NCI-H510A (cell line): ENCODE measurements at regions not wholly inside any gene's neighbourhood (a gene's known extent, or its start where the extent isn't known, plus 50 kb on each side); places are given as distances from the start of the nearest gene placed in this dataset.
"Not testable (repeated sequence)": the region's sequence is repeated elsewhere in the genome, so short reads cannot be mapped to it uniquely, and the experiment has no call there.

Experiments used
- DNase-seq: peaks from one replicate; lab custom pipeline; 2025; lab: John Stamatoyannopoulos, UW

DNA sequence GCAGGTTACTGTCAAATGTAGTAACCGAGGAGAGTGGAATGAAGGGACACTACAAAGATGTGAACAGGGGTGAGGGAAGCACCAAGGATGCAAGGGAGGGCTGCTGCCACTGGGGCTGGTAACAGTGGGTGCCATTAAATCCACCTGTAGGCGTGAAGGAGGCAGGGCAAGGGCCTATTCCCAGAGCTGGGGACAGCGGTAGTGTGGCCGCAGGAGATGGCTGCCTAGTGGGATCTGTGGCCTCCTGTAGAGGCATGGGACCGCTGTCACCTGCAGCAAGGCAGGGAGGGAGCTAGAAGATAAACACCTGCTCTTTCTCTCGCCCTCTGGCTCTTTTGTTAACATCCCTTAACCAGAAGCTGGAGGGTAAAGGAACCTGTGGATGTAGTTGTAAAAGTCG lies 80.5 kb upstream of the CNIH3 start:
- DNase-seq: no peak

DNA sequence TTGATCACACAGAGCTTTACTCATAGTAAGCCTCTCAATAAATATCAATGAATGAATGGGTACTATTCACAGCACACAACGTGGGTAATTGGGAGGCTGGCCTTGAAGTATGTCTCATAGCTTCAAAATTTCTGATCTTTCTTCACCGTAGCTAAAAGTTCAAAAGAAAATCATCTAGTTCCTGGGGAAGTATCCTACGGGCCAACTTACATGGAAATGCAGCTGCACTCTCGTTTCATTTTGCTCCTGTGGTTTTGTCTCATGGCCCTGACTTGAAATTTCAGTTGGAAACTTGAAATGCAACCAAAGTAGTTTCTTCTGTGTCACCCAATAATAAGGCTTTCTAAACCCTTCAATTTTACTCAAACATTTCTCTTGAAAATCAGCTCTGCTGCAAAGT lies 76.1 kb upstream of the CNIH3 start:
- no peak for DNase-seq

DNA sequence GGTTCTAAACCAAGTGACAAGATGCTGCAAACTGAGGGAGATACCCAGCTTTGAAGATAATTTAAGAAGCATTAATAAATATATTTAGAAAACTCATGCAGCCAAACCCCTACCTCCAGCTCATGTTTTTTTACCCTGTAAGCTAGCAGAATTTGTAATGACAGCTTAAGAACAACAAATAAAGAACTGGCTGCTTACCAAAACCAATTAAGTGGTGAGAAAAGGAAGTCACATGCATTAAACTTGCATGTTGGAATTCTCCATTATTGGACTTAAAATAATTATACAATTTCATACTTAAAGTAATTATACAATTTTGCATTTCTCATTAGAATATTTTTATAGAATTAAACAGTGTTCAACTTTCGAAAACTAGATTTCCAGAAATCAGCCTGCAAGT lies 75.6 kb upstream of the CNIH3 start:
- DNase-seq: no peak

DNA sequence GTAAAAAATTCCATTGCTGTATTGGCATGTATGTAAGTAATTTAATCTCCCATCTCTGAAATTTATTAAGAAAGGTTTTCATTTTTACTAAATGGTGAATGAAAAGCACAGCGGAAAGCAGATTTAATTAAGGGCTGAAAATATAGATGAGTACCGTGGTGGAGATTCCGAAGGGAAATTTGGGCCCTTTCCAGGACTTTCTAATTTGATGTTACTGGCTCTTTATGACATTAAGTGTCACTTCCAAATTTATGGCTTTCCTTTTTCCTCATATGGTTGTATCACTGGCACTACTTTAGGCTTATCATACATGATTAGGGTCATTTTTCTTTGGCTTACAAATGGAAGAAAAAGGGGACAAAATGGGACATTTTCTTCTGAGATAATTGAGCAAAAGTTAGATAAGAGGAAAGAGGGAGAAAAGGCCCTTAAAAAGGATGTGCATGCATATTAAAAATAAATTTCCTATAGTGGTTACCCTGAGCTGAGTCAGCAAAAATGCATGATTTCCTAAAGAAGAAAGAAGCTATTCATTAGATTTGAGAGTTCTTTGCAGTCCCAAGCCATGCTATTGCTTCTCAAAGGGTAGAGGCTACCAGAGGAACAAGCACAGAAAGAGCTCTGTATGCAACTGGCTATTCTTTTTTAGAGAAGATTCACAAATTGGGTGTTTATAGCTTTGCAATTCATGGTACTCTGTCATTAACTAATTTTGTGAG lies 74.9 kb upstream of the CNIH3 start:
- DNase-seq: no peak

DNA sequence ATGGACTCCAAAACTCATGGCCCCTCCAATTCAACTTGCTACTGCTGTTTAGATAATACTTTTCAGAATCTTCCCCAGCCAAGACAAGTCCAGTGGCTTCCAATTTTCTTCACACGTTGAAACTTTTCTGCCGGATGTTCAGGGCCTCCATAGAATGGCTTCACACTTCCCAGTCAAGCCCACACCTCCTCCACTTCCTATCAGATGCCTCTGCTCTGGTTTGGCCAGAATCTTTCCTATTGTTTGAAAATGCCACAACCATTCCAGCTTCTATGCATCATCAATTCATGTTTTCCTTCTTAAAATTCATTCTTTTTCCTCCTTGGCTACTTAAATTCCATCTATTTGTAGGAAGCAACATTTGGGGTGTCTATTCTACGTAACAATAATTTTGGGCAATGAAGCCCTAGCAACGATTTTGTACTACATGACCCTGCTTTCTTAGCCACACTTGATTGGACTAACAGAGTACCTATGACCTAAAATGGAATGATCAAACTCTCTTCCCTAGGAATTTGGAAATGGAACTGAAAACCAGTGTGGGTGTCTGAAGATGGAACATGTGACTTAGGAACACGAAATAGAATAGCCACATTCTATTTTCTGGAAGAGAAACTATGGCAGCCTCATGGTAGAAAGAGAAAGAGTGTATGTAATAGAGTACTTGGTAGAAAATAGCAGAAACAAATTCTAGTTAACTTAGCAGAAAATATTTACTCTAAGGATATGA lies 74.1 kb upstream of the CNIH3 start:
- DNase-seq: no peak

DNA sequence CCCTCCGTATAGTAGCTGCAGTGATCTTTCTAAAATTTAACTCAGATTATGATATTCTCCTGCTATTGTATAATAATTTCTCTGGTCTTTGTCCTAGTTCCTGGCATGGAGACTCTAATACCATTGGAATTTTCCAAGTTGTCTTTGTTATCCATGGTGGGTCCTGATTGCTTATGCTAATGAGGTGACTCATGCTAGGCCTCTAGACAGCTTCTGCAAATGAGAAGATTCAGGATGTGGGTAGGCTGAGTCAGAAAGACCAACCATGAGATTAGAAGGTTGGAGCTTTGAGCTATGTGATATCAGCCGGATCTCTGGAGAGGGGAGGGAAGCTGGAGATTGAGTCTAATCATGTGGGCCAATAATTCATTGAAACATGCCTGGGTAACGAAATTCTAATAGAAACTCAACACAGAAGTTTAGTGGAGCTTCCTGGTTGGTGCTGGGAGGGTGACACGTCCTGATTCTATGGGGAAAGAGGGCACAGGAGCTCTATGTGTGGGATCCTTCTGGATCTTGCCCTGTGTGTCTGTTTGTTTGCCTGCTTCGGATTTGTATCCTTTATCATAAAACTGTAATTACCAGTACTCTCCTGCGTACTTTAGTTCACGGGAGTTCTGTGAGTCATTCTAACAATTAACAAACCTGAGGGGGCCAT lies 73.2 kb upstream of the CNIH3 start:
- DNase-seq: no peak

DNA sequence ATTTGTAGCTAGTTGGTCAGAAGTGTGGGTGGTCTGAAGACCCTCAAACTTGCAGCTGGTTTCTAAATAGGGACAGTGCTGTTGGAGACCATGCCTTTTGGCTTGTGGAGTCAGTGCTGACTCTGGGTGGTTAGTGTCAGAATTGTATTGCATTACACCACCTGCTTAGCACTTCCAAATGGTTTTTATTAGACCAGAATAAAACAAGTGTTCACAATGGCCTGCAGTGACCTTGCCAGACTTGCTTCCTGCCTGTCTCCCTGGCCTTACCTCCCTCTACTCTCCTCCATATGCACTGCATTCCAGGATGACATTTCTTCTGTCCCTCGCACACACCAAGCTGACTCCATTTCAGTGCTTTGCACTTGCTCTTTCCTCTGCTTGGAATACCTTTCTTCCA lies 72.7 kb upstream of the CNIH3 start:
- no peak for DNase-seq

DNA sequence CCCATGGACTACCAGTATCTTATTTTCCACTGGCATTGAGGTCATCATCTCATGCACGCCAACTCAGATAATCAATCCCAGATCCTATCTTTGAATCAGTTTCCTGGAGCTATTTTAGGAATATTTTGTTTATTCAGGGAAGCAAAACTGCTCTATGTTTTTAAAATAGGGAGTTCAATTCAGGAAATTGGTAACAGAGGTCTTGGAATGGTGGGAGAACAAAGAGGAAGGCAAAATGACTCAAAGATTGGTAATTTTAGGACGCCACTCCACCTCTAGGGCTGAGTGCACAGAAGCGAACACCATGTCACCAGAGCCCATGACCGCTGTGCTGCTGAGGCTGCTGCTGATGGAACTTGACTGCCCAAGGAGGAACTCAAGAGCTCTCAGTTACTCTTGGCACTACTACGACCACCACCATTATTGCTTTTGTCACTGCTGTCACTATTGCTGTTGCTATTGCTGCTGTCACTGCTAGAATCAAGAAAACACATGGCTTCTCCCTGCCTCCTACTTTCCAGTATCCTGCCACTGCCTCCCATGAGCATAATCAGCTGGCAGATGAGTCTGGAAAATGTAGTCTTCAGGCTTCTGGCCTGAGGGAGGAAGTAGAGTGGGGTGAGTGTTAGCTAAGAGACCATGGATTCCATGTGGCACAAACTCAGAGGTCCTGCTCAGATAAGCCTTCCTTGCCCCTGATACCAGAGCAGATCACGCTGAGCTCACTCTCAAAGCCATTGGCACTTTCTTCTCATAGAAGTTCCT lies 71.6 kb upstream of the CNIH3 start:
- no peak for DNase-seq

DNA sequence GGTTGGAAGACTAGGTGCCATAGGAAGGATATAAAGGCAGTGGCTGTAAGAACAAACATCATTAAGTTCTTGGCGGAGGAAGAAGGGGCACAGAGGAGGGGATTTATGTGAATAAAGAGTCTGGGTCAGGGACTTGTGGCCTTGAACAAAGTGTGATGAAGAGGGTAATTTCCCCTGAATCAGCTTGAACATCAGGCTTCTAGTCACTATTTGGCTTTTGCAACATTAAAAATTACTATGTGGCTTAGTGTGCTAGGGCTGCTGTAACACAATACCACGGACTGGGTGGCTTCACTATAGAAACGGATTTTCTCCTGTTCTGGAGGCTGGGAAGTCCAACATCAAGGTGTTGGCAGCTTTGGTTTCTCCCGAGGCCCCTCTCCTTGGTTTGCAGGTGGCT lies 70.5 kb upstream of the CNIH3 start:
- DNase-seq: no peak

DNA sequence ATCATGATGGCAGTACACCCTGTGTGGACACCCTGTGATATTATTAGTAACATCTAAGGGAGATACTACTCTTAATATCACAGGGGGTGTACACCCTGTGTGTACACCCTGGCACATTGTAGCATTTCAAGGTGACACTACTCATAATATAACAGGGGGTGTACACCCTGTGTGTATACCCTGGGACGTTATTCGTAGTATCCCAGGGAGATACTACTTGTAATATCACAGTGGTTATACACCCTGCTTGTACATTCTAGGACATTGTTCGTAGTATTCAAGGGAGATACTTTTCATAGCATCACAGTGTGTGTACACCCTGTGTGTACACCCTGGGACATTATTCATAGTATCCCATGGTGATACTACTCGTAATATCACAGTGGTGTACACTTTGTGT lies 67.4 kb upstream of the CNIH3 start:
- no peak for DNase-seq

DNA sequence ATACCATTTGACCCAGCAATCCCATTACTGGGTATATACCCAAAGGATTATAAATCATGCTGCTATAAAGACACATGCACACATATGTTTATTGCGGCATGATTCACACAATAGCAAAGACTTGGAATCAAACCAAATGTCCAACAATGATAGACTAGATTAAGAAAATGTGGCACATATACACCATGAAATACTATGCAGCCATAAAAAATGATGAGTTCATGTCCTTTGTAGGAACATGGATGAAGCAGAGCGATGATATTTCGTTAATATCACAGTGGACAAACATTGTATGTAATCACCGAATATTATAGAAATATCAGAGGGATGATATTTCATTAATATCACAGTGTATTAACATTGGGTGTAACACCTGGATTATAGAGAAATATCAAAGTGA lies 64.9 kb upstream of the CNIH3 start:
- not testable (repeated sequence) for DNase-seq

DNA sequence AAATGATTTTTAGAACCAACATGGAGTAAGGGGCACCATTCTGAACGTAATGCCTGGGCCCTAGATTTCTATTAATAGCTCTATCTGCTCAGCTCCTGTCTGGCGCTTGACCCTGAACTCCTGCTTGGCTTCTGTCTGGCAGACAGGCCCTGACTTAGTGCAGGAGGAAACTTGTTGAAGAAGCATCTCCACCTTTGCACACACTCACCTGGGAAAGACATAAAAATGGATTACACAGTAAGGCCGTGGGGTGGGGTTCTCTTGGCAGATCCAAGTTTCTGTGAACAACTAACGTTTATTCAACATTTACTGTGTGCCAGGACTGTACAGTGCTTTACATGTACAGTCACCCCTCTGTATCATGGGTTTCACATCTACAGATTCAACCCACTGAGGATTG lies 62.1 kb upstream of the CNIH3 start:
- DNase-seq: no peak

DNA sequence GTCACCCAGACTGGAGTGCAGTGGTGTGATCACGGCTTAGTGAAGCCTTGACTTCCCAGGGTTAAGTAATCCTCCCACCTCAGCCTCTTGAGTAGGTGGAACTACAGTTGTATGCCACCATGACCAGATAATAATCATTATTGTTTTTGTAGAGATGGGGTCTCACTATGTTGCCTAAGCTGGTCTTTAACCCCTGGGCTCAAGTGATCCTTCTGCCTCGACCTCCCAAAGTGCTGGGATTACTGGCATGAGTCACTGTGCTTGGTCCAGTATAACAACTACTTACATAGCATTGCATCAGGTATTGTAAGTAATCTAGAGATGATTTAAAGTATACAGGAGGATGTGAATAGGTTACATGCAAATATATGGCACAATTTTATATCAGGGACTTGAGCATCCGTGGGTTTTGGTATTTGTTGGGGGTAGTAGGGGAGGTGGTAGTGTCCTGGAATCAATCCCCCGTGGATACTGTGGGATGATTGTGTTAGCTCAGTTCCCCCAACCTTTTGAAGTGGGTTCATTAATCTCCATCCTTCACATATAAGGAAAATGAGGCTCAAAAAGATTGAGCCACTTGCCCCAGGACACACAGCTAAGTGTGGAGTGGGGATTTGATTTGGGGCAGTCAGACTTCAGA lies 61.4 kb upstream of the CNIH3 start:
- DNase-seq: no peak

DNA sequence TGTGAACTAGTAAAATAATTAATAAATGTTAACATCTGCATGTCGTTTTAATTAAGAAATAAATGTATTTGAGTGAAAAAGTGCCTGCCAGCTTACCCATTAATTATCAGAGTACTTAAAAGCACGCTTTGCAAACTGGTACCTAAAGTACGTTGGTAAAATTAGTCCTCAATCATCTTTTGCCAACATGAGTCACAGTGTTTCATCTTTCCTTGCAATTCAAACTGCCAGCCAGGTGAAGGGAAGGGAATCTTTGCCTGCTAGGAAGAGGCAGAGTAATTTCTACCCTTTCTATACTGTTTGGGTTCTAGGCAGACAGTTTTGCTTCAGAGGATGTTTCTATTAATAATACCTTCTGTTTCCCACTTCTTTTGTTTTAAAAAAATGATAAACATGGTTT lies 57.2 kb upstream of the CNIH3 start:
- no peak for DNase-seq

DNA sequence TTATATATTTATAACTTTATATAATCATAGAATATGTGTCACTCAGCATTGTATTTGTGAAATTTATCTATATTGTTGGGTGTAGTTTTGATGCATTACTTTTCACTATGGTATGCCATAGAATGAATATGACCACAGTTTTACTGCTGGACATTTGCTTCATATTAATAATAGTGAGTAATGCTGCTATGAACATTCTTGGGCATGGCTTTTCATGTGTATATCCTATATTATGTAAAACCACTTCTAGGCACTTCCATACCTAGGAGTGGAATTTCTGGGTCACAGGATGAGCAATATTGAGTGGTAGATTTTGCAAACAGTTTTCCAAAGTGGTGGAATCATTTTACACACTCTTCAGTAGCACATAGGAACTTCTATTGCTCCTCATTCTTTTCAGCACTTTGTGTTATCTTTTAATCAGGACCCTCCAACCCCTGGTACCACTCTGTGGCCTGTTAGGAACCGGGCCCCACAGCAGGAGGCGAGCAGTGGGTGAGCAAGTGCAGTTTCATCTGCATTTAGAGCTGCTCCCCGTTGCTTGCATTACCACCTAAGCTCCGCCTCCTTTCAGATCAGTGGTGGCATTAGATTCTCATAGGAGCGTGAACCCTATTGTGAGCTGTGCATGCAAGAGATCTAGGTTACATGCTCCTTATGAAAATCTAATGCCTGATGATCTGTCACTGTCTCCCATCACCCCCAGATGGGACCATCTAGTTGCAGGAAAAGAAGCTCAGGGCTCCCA lies 56.0 kb upstream of the CNIH3 start:
- no peak for DNase-seq

DNA sequence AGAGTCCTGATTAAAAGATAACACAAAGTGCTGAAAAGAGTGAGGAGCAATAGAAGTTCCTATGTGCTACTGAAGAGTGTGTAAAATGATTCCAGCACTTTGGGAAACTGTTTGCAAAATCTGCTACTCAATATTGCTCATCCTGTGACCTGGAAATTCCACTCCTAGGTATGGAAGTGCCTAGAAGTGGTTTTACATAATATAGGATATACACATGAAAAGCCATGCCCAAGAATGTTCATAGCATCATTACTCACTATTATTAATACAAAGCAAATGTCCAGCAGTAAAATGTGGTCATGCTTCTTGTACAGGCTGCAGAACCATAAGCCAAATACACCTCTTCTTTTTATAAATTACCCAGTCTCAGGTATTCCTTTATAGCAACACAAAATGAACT lies 53.2 kb upstream of the CNIH3 start:
- not testable (repeated sequence) for DNase-seq

DNA sequence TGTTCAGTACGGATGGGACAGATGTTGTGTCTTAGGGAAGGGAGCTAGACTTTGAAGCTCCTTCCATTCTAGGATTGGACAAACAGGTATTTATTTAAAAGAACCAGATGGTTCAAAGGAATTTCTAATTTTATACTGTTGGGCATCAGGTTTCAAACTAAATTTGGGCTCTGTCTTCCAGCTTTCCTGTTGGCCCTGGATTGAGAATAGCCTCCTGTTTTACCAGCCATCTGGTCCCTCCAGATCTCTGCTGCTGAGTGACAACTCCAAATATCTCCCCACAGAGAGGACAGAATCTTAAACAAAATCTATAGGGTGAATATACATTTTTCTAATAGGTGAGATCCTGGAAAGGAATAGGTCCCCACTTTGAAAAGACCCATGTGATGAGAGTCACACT lies 52.5 kb upstream of the CNIH3 start:
- no peak for DNase-seq

DNA sequence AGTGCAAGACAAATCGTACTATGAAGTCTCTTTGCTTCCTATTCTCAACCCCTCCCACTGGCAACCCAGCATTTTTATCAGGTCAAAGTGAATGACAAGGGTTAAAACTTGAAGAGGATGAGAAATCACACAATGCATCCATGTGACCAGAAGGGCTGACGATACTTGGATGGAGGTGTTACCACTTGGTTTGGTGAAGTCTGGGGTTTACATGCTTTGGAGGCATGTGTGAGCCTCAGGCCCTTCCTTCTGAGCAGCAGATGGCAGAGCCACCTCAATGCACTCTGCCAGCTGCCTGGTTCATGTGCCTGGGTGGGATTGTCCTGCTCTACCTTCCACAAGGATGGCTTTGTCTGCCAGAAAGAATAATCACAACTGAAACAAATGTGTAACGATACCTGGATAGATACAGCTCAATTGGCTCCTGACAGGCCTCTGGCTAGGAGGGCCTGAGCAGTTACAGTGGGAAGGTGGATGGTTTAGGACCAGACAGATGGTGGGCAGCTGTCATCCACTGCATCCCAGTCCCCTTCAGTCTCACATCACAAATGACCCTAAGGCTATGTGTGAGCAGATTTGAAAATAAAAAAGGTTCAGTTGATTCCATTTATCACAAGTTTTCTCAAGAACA lies 51.5 kb upstream of the CNIH3 start:
- no peak for DNase-seq

DNA sequence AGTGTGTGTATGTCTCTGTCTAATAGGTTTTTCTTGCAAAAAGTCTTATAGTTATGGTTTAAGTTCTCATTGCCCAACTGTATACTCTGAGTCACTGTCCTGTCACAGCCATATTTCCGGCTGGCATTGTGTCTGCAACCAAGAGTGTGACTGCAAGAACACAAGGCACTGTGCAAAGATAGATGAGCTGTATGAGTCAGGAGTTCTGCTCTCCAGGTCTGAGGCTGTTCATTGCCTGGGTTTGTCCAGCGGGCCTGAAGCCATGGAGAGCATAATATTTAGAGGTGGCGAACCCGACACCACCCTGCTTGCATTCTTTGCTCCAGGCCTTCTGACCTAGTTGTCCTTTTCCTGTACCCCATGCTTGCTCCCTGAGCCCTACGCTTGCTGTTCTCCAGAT lies 50.9 kb upstream of the CNIH3 start:
- DNase-seq: no peak

DNA sequence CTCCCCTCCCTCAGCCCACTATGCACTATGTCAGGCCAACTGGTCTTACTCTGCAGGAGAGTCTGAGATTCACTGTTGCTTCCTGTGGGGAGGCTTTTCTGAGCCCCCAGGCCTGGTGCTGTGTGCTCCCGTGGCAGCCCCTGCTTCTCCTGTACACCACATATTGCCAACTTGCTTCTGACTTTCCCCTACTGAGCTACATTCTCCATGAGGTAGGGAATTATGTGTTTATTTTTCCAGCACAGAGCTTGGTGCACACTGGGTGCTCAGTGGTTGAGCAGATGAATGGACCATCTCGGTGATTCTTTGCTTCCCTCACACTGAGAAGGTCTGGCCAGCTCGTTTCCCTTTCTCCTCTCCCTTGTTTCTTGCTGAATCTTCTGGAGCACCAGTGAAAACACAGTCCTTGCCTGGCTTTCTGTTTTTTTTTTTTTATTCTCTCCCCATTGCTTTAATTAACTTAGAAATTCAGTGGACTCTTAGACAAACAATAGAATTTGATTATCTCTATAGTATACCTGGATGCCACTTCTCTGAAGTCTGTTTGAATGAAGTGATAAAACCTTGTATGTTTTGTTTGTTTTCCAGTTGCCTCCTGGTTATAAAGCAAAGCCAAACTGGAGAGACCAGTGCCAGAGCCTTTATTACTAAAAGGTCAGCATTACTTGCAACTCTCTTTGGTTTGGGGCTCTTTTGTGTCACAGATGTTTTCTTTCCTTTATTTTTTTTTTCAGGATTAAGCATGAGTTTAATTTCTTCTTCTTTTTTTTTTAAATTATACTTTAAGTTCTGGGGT lies 50.3 kb upstream of the CNIH3 start:
- no peak for DNase-seq
